GM12873 (cell line): ENCODE measurements at regions not wholly inside any gene's neighbourhood (a gene's known extent, or its start where the extent isn't known, plus 50 kb on each side); places are given as distances from the start of the nearest gene placed in this dataset.

Experiments
- CTCF ChIP-seq: IDR thresholded peaks from 2 replicates; pipeline ENCODE4 v1.5.1; 2012; ENCODE audit warnings: low read depth, mild to moderate bottlenecking, moderate library complexity, low read length, control low read depth; ENCODE audit not compliant: insufficient read depth; ENCODE audit errors: missing control alignments

- TF ChIP-seq CTCF = no peak
Measured at GRCh38 chr5:67966712-67967111, 248.8 kb upstream of the PIK3R1 start.

GRCh38 chr5:67964619-67965018 is 250.9 kb upstream of the PIK3R1 start:
- TF ChIP-seq CTCF = no peak

GRCh38 chr5:67963789-67964519 is 251.6 kb upstream of the PIK3R1 start:
- TF ChIP-seq CTCF = no peak

- TF ChIP-seq CTCF = no peak
Measured at GRCh38 chr5:67960939-67961338, 254.6 kb upstream of the PIK3R1 start.

- no peak for TF ChIP-seq CTCF
Measured at GRCh38 chr5:67957374-67957773, 258.2 kb upstream of the PIK3R1 start.

- no peak for TF ChIP-seq CTCF
Measured at GRCh38 chr5:67954351-67954750, 261.2 kb upstream of the PIK3R1 start.

GRCh38 chr5:67942421-67942820 is 273.1 kb upstream of the PIK3R1 start:
- no peak for TF ChIP-seq CTCF
